Fibroblast of the aortic adventitia (primary cell): ENCODE measurements at regions not wholly inside any gene's neighbourhood (a gene's known extent, or its start where the extent isn't known, plus 50 kb on each side); places are given as distances from the start of the nearest gene placed in this dataset.
"Not testable (repeated sequence)": the region's sequence is repeated elsewhere in the genome, so short reads cannot be mapped to it uniquely, and the experiment has no call there.

Source experiments
- DNase-seq: peaks from one replicate; pipeline ENCODE4 v3.0.0-alpha.2; 2010; ENCODE audit warnings: low read depth
- H3K4me3 ChIP-seq: 2 replicates; pipeline ENCODE4 v1.5.1; 2011; ENCODE audit warnings: low read depth, mild to moderate bottlenecking, control low read depth, low read length, moderate library complexity
- TF ChIP-seq, protein P1 (sequence below): IDR thresholded peaks from 2 replicates; pipeline ENCODE4 v1.5.1; 2011; ENCODE audit warnings: mild to moderate bottlenecking, low read length, control low read depth, inconsistent platforms; ENCODE audit not compliant: insufficient read depth

DNA sequence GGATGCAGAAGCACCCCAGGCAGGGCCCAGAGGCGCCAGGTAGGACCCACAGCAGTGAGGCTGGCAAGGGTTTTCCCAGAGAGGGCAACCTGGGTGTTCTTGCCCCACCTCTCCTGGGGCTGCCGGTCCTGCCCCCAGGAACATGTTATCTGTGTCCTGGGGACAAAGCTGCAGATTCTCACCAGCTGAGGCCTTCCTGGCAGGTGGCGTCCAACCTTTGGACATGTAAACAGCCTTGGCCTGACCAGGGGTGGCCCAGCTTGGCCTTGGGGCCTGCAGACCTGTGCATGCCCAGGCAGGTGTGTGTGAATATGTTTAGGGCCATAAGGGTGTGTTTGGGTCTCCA is 101.8 kb upstream of the LARP1 start:
- H3K4me3 ChIP-seq, result no peak overlapping the region
- DNase-seq, result no peak
- TF ChIP-seq, protein P1, sequence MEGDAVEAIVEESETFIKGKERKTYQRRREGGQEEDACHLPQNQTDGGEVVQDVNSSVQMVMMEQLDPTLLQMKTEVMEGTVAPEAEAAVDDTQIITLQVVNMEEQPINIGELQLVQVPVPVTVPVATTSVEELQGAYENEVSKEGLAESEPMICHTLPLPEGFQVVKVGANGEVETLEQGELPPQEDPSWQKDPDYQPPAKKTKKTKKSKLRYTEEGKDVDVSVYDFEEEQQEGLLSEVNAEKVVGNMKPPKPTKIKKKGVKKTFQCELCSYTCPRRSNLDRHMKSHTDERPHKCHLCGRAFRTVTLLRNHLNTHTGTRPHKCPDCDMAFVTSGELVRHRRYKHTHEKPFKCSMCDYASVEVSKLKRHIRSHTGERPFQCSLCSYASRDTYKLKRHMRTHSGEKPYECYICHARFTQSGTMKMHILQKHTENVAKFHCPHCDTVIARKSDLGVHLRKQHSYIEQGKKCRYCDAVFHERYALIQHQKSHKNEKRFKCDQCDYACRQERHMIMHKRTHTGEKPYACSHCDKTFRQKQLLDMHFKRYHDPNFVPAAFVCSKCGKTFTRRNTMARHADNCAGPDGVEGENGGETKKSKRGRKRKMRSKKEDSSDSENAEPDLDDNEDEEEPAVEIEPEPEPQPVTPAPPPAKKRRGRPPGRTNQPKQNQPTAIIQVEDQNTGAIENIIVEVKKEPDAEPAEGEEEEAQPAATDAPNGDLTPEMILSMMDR, result no peak

DNA sequence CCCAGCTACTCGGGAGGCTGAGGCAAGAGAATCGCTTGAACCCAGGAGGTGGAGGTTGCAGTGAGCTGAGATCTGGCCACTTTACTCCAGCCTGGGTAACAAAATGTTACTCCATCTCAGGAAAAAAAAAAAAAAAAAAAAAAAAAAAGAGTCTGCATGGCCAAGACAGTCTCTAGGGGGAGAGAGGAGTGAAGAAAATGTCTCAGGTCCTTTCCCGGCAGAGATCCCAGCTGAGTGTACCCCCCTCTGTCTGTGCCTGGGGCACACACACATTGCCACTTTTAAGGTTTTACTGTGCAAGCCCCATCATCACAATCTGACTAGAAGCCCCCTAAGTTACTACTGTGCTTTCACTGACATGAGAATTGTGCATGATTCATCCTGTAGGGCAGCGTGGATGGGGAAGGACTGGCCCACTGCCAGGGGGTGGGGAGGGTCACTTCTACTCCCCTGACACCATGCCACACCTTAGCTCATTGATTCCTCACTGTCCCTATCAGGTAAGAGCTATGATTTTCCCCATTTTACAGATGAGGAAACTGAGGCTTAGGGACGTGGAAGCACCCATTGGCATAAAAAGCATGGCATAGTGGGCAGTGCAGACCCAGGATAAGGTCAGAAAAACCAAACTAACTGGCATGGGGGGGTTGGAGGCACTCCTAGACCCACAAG is 102.3 kb upstream of the LARP1 start:
- TF ChIP-seq, protein P1, result peak; percentile 6
- DNase-seq, result peak; percentile 9
- no peak overlapping the region for H3K4me3 ChIP-seq

DNA sequence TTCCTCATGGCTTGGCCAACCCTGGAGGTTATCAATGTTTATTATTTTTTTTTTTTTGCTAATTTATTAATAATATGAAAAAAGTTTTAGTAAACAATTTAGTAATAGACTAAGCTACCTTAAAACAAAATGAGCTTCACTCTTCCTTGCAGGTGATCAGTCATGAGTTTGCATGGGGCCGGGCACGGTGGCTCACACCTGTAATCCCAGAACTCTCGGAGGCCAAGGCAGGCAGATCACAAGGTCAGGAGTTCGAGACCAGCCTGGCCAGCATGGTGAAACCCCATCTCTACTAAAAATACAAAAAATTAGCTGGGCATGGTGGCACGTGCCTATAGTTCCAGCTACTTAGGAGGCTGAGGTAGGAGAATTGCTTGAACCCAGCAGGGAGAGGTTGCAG is 103.4 kb upstream of the LARP1 start:
- not testable (repeated sequence) for DNase-seq, H3K4me3 ChIP-seq

DNA sequence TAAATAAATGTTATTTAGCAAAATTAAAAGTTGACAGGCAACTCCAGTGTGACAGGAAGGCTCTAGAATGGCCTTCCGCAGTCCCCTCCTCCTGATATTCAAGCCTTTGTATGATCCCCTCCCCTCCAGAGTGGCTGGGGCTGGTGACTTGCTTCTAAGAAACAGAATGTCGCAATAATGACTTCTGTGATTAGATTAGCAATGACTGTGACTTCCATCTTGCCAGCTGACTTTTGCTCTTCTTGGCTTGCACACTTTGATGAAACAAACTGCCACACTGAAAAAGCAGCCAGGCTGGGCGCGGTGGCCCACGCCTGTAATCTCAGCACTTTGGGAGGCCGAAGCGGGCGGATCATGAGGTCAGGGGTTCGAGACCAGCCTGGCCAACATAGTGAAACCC is 106.5 kb upstream of the LARP1 start:
- TF ChIP-seq, protein P1, result no peak
- no peak overlapping the region for H3K4me3 ChIP-seq
- peak; percentile 30 for DNase-seq

DNA sequence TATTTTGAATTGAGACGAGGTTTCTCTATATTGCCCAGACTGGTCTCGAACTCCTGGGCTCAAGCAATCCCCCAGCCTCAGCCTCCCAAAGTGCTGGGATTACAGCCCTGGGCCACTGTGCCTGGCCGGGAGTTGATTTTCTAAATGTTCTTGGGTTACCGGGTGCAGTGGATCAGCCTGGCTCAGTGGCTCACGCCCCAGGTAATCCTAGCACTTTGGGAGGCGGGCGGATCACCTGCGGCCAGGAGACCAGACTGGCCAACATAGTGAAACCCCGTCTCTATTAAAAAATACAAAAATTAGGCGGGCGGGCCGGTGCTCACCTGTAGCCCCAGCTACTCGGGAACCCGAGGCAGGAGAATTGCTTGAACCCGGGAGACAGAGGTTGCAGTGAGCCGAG is 106.9 kb upstream of the LARP1 start:
- H3K4me3 ChIP-seq, result no peak overlapping the region
- no peak for DNase-seq
- TF ChIP-seq, protein P1, result no peak

DNA sequence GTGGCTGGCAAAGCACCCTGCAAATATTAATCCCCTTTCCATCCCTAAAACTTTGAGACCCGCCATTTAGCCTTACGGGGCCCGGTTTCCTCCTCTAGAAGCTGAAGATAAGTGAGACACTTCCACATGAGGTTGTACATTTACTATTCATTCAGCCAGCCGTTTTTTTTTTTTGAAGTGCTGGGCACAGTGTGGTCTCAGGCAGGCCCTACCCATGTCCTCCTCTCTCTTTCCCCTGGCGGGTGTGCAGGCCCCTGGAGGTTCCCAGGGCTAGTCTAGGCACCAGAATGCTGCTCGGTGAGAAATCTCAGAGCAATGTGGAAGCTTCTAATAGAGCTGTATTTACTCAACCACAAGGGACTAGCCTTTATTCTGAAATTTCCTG is 107.4 kb upstream of the LARP1 start:
- DNase-seq, result no peak
- TF ChIP-seq, protein P1, result no peak
- H3K4me3 ChIP-seq, result no peak overlapping the region

DNA sequence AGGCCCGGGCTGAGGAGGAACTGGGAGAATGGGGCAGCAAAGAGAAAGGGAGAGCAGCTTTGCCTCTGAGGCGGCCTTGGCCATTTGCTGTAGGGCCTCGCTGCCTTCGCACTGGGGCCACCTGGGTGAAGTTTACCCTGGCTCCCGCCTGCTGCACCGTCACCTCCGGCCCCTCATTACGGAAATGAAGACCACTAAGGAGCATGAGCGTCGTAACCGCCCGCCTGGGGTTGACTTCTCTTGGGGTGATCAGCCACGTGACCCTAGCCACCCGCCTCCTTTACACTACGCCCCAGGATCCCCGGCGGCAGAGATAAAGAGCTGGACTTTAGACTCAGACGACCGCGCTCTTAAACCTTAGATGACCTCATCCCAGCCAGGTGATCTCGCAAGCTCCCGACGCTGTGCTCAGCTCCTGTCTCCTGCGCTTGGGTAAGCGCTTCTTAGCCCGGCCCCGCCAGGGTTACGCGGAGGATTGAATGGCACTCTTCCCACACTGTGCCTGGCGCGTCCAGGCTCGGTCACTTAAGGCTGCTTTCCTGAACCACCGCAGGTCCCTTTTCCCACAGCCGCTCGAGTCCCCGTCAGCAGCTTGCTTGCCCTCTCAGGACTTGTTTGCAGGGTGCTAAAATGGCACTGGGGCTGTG is 107.9 kb upstream of the LARP1 start:
- H3K4me3 ChIP-seq, result no peak overlapping the region
- DNase-seq, result peak; percentile 12
- TF ChIP-seq, protein P1, result no peak
